ENCODE measurements at regions not wholly inside any gene's neighbourhood (a gene's known extent, or its start where the extent isn't known, plus 50 kb on each side); places are given as distances from the start of the nearest gene placed in this dataset.

GRCh38 chr15:72982714-72983113, 69.5 kb upstream of the NEO1 start:
- Mint-ChIP-seq H3K27me3 (peaks cover 4% of the 10 kb centered on the region), H3K4me3 (no peak overlapping the region)
- no peak for TF ChIP-seq CTCF (conservative IDR thresholded peaks at IDR 0.05)

GRCh38 chr15:72980661-72981060, 71.6 kb upstream of the NEO1 start:
- Mint-ChIP-seq H3K9me3 (peaks cover 5% of the 10 kb centered on the region), H3K4me1 (ENCODE audit: unreplicated experiment) (no peaks in the 10 kb centered on the region), H3K36me3 (no peaks in the 10 kb centered on the region), H3K4me3 (no peak overlapping the region), H3K27me3 (no peaks in the 10 kb centered on the region), H3K27ac (no peak overlapping the region)
- TF ChIP-seq CTCF (conservative IDR thresholded peaks at IDR 0.05), result no peak
- DNase-seq (ENCODE audit: extremely low spot score, unreplicated experiment), result no peak

More at GRCh38 chr15:72982714-72983113, 69.5 kb upstream of the NEO1 start:
- Mint-ChIP-seq H3K9me3 (peaks cover 5% of the 10 kb centered on the region), H3K27ac (no peak overlapping the region), H3K4me1 (ENCODE audit: unreplicated experiment) (no peaks in the 10 kb centered on the region), H3K36me3 (no peaks in the 10 kb centered on the region)
- DNase-seq (ENCODE audit: extremely low spot score, unreplicated experiment), result no peak

GRCh38 chr15:72979791-72980190, 72.5 kb upstream of the NEO1 start:
- peaks cover 5% of the 10 kb centered on the region for H3K9me3 Mint-ChIP-seq
- H3K27me3 Mint-ChIP-seq, result no peaks in the 10 kb centered on the region
- no peak for TF ChIP-seq CTCF (conservative IDR thresholded peaks at IDR 0.05)
- H3K27ac Mint-ChIP-seq, result no peak overlapping the region
- H3K36me3 Mint-ChIP-seq, result no peaks in the 10 kb centered on the region
- DNase-seq (ENCODE audit: extremely low spot score, unreplicated experiment), result no peak
- H3K4me1 Mint-ChIP-seq (ENCODE audit: unreplicated experiment), result no peaks in the 10 kb centered on the region
- H3K4me3 Mint-ChIP-seq, result no peak overlapping the region

- DNase-seq (ENCODE audit: extremely low spot score, unreplicated experiment), result no peak
- Mint-ChIP-seq H3K27me3 (no peaks in the 10 kb centered on the region), H3K36me3 (no peaks in the 10 kb centered on the region), H3K27ac (no peak overlapping the region), H3K4me1 (ENCODE audit: unreplicated experiment) (no peaks in the 10 kb centered on the region), H3K4me3 (no peak overlapping the region), H3K9me3 (peaks cover 2% of the 10 kb centered on the region)
- no peak for TF ChIP-seq CTCF (conservative IDR thresholded peaks at IDR 0.05)
These were observed 73.0 kb upstream of the NEO1 start for GRCh38 chr15:72979308-72979707.

- Mint-ChIP-seq H3K36me3 (no peaks in the 10 kb centered on the region), H3K9me3 (no peaks in the 10 kb centered on the region), H3K4me1 (ENCODE audit: unreplicated experiment) (no peaks in the 10 kb centered on the region), H3K27ac (no peak overlapping the region), H3K27me3 (no peaks in the 10 kb centered on the region), H3K4me3 (no peak overlapping the region)
- no peak for DNase-seq (ENCODE audit: extremely low spot score, unreplicated experiment)
- no peak for TF ChIP-seq CTCF (conservative IDR thresholded peaks at IDR 0.05)
These were observed 74.0 kb upstream of the NEO1 start for GRCh38 chr15:72978223-72978622.

- H3K27me3 Mint-ChIP-seq, result no peaks in the 10 kb centered on the region
- H3K4me3 Mint-ChIP-seq, result no peak overlapping the region
- TF ChIP-seq CTCF (conservative IDR thresholded peaks at IDR 0.05), result no peak
- H3K36me3 Mint-ChIP-seq, result no peaks in the 10 kb centered on the region
- H3K9me3 Mint-ChIP-seq, result no peaks in the 10 kb centered on the region
- H3K27ac Mint-ChIP-seq, result no peak overlapping the region
- peaks cover 41% of the 10 kb centered on the region for H3K4me1 Mint-ChIP-seq (ENCODE audit: unreplicated experiment)
- DNase-seq (ENCODE audit: extremely low spot score, unreplicated experiment), result no peak
These were observed 79.9 kb upstream of the NEO1 start for GRCh38 chr15:72972362-72972761.
